PFSK-1 (cell line): ENCODE measurements at regions not wholly inside any gene's neighbourhood (a gene's known extent, or its start where the extent isn't known, plus 50 kb on each side); places are given as distances from the start of the nearest gene placed in this dataset.

ENCODE experiments used
- FOXP2 ChIP-seq: optimal IDR thresholded peaks from 2 replicates; pipeline ENCODE3; 2011; ENCODE audit warnings: borderline replicate concordance, control low read depth, inconsistent platforms; ENCODE audit not compliant: insufficient read depth; ENCODE audit errors: extremely low read length, extremely low read depth
- POLR2AphosphoS5 ChIP-seq: IDR thresholded peaks from 2 replicates; pipeline ENCODE4 v1.6.1; 2012; ENCODE audit warnings: low read depth, mild to moderate bottlenecking, control low read depth, low read length, moderate library complexity
- SIN3A ChIP-seq: IDR thresholded peaks from 2 replicates; pipeline ENCODE4 v1.6.1; 2012; ENCODE audit warnings: mild to moderate bottlenecking, low read length, moderate library complexity, borderline replicate concordance; ENCODE audit not compliant: insufficient read depth
- TAF1 ChIP-seq: IDR thresholded peaks from 2 replicates; pipeline ENCODE4 v1.6.1; 2012; ENCODE audit warnings: low read length, control low read depth, borderline replicate concordance; ENCODE audit not compliant: insufficient read depth
- TF ChIP-seq, protein P1 (sequence below), 2 experiments: IDR thresholded peaks; 2 replicates each; pipeline versions ENCODE4 v1.6.1 to v1.8.0; 2011 to 2012; ENCODE audit warnings: low read depth in 2 of 2, low read length in 2 of 2, control low read depth in 1 of 2, inconsistent platforms in 1 of 2, mild to moderate bottlenecking in 1 of 2, moderate library complexity in 1 of 2; ENCODE audit not compliant: insufficient read depth in 1 of 2

DNA sequence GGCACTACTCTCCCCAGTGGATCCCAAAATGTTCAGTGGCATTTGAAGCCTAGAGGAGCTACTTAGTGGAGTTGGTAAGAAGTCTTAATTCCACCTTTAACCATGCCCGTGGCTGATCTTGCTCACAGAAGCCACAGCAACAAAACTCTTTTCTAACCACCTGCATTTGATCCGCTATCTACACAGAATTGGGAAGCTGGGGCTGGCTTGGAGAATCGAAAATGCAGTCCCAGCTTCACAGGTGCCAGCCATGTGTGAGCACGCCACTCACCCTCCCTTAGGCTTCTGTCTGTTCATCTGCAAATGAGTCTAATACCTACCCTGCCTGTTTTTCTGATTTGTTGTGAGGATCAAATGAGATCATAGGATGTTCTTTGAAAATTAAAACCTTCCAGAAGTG is 182.6 kb downstream of the BCL11A start:
- no peak for TF ChIP-seq TAF1
- no peak for TF ChIP-seq SIN3A
- TF ChIP-seq FOXP2, result no peak
- no peak for TF ChIP-seq POLR2AphosphoS5
- TF ChIP-seq, protein P1, sequence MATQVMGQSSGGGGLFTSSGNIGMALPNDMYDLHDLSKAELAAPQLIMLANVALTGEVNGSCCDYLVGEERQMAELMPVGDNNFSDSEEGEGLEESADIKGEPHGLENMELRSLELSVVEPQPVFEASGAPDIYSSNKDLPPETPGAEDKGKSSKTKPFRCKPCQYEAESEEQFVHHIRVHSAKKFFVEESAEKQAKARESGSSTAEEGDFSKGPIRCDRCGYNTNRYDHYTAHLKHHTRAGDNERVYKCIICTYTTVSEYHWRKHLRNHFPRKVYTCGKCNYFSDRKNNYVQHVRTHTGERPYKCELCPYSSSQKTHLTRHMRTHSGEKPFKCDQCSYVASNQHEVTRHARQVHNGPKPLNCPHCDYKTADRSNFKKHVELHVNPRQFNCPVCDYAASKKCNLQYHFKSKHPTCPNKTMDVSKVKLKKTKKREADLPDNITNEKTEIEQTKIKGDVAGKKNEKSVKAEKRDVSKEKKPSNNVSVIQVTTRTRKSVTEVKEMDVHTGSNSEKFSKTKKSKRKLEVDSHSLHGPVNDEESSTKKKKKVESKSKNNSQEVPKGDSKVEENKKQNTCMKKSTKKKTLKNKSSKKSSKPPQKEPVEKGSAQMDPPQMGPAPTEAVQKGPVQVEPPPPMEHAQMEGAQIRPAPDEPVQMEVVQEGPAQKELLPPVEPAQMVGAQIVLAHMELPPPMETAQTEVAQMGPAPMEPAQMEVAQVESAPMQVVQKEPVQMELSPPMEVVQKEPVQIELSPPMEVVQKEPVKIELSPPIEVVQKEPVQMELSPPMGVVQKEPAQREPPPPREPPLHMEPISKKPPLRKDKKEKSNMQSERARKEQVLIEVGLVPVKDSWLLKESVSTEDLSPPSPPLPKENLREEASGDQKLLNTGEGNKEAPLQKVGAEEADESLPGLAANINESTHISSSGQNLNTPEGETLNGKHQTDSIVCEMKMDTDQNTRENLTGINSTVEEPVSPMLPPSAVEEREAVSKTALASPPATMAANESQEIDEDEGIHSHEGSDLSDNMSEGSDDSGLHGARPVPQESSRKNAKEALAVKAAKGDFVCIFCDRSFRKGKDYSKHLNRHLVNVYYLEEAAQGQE (IDR thresholded peaks at IDR 0.05; ENCODE audit: insufficient read depth in 1 of 2, low read depth in 2 of 2, low read length in 2 of 2), result no peak

DNA sequence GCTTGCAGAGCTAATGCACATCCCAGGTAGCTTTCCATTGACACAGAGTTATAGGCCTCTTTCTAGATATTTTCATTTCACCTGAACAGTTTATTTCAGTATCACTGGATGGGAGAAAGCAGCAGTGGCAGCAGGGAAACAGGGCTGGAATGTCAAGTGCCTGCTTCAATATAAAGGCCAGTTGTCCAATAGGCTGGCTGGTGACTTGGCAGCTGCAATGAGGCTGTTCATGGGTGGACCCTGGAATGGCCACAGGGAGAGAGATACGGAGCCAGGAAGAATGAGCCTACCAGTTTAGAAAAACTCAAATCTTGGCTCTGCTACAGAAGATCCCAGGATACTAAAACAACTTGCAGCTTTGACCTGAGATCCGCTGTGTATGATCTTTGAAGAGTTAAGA is 185.0 kb downstream of the BCL11A start:
- no peak for TF ChIP-seq POLR2AphosphoS5
- TF ChIP-seq TAF1, result no peak
- TF ChIP-seq, protein P1 (IDR thresholded peaks at IDR 0.05; ENCODE audit: insufficient read depth in 1 of 2, low read depth in 2 of 2, low read length in 2 of 2), result no peak
- TF ChIP-seq FOXP2, result no peak
- TF ChIP-seq SIN3A, result no peak

DNA sequence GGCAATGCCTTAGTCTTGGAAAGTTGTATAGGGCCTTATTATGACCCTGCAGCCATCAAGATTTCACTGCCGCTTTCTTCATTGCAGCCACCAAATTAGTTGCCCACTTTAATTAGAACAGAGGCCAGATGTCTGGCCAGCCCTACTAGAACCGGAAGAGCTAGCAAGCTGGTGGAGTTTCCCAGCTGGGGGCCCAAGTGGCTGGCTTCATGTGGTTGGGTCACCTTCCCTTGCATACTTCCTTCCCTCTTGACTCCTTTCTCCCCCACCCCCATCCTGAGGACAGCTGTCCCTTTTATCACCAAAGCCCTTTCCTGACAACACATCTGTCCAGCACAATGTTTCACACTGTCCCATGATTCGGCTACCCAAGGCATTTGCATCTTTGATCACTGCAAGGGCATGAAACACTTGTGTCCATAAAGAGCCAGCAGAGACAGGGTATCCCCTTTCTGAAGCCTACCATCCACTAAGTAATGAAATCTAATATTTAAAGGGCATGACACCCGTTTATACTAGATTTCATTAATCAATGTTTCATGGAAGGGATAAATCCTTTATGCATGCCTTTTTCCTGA is 187.2 kb downstream of the BCL11A start:
- no peak for TF ChIP-seq POLR2AphosphoS5
- TF ChIP-seq, protein P1 (IDR thresholded peaks at IDR 0.05; ENCODE audit: insufficient read depth in 1 of 2, low read depth in 2 of 2, low read length in 2 of 2), result no peak
- no peak for TF ChIP-seq SIN3A
- no peak for TF ChIP-seq FOXP2

DNA sequence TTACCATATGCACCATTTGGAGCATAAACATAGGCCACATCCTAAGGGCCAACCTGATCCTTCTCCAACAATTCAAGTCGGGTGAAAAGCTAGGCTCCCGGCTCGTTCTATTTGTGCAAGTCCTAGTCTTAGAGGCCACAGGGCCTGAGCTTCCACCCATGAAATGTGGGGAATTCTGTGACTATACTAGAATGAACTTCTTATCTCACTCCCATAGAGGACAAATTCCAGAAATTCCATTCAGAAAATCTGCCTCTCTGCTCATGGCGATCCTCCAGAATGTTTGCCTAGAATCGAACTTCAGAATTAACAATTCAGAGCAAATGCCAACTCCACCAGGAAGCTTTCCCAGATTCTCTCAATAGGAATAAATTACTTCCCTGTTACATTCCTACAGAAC is 187.9 kb downstream of the BCL11A start:
- TF ChIP-seq POLR2AphosphoS5 (no peak), SIN3A (no peak), FOXP2 (no peak), TAF1 (no peak)
- TF ChIP-seq, protein P1 (IDR thresholded peaks at IDR 0.05; ENCODE audit: insufficient read depth in 1 of 2, low read depth in 2 of 2, low read length in 2 of 2), result no peak

DNA sequence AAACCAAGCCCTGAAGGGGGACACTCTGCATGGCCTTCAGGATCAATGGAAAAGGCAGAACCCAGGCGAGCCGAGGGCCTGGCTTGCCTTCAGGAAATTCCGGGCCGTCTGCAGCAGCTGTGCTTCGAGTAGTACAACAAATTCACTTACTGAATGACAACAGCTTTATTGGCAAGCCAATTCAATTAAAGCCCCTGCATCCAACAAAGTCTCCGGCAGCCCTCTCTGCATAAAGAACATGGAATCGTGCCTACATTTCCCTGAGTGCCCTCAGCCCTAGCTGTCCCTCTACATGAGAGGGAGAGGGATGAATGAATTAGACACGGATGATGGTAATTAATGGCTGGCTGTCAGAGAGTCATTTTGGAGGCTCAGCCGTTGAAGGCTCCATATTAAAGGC is 189.0 kb downstream of the BCL11A start:
- no peak for TF ChIP-seq TAF1
- TF ChIP-seq SIN3A, result no peak
- no peak for TF ChIP-seq POLR2AphosphoS5
- TF ChIP-seq, protein P1 (IDR thresholded peaks at IDR 0.05; ENCODE audit: insufficient read depth in 1 of 2, low read depth in 2 of 2, low read length in 2 of 2), result no peak
- TF ChIP-seq FOXP2, result no peak
